NOMO-1 treated with dmso at 0.1 percent for 144 hours (cell line): ENCODE measurements at regions not wholly inside any gene's neighbourhood (a gene's known extent, or its start where the extent isn't known, plus 50 kb on each side); places are given as distances from the start of the nearest gene placed in this dataset.

ENCODE experiments used
- DNase-seq: peaks from one replicate; lab custom pipeline; 2025; ENCODE audit not compliant: unreplicated experiment; lab: John Stamatoyannopoulos, UW

DNA sequence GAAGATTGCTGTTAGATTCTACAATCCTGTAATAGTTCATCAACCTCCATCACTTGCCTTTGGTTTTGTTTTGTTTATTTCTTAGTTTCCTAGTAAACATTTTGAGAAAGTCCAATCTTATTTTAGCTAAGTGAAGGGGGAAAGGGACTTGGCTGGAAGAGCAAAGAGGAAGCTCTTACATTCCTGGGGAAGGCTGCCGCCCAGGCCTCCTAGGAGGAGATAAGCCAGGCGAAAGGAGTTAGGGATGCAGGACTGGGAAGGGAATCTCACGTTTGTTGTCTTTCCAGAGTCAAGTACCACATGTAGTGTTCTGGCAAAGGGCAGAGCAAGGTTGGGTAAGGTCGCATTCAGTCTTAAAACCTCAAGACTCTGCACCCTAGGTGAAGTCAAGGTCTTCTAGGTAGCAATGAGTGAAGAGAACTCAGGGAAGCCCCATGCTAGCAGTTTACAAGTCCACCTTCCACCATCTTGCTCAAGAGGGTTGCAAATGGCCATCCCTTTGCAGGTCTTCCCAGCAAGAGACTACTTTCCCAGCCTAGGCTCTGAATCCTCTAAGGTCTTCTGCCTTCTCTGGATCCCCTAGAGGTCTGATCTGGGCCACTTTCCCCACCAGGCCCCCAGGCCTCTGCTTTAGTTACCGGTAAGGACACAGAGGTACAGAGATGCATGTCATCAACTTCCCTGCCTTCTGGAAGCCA lies 320.7 kb downstream of the CYP26B1 start:
- DNase-seq: no peak

GRCh38 chr2:71826299-71826698 lies 321.4 kb downstream of the CYP26B1 start:
- no peak for DNase-seq

DNA sequence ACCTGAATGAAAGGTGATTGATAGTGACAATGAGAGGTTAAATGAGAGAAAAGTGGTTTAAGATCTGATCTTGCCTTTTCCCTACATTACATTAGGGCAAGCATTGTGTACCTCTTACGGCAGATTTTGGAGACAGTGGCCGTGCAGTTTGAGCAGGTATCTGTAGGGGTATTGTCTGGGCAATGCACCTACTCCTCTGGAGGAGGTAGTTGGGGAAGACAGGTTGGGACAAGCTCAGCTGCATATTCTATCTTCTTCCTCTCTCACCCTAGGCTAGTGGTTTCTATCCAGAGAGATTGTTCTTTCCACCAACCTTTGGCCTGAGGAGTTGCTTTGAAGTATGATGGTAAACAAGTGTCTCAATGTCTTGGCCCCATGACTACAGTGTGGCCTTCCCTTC lies 323.2 kb downstream of the CYP26B1 start:
- no peak for DNase-seq

DNA sequence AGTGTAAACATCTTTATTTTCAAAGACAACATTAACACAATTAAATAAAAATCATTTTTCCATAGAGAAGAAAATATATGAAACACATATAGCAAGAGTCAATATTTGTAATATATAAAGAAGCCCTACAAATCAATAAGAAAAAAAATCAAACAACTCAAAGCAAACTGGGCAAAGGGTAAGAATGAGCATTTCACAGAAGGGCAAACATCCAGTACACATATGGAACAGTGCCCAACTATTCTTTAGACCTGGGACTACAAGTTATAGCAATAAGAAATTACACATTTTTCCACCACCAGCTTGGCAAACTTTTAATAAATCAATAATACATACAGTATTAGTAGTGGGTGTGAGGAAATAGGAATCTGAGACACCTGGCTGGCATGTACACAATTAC lies 324.1 kb downstream of the CYP26B1 start:
- DNase-seq: no peak

- DNase-seq: no peak
Measured at GRCh38 chr2:71822463-71822862, 325.2 kb downstream of the CYP26B1 start.

GRCh38 chr2:71821856-71822255 lies 325.8 kb downstream of the CYP26B1 start:
- no peak for DNase-seq

GRCh38 chr2:71816815-71817214 lies 330.8 kb downstream of the CYP26B1 start:
- DNase-seq: no peak

GRCh38 chr2:71815701-71816474 lies 331.8 kb downstream of the CYP26B1 start:
- DNase-seq: no peak

DNA sequence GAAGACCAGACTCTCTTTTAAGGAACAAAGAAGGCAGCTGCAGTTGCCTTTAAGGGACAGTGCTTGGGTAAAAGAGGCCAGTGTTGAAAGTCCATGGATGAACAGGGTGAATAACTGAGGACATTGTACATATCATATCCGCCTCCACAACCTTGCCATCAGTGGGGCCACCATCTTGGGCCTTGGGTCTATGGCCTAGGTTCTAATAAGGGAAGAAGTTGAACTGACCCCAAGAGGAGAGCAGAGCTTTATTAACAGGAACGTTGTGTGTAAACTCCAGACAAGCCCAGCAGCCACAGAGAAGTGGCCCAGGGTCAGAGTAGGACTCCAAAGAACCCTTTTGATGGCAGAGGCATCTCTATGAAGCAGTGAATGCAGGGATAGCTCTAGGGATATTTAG lies 332.8 kb downstream of the CYP26B1 start:
- no peak for DNase-seq

DNA sequence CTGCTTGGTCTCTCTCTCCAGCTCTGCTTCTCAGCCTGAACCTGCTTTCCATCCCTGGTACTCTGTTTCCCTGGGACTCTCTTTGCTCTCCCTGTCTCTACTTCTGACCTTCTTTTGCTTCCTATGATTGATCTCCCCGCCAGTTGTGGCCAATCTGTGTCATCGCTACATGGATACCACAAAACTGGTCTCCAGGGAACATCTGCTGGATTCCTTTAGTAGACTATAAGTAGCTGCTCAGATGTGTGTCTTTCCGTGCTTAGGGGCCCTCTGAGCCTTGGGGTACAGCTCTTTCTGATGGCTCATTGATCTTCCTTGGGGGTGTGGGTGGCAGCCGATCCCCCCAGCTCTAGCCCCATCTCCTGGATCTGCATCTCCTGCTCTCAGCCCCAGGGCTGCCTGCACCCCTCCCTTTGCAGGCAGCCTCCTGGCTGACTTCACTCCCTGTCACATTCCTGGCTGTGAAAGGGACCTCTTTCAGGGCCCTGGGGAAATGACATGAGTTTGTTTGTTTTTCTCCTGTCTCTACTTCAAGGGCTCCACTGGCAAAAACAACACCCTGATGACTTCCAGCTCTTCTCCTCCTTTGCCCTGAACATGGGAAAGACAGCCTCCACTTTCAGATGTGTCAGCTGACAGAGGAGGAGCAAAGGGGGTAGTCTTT lies 333.7 kb downstream of the CYP26B1 start:
- no peak for DNase-seq

DNA sequence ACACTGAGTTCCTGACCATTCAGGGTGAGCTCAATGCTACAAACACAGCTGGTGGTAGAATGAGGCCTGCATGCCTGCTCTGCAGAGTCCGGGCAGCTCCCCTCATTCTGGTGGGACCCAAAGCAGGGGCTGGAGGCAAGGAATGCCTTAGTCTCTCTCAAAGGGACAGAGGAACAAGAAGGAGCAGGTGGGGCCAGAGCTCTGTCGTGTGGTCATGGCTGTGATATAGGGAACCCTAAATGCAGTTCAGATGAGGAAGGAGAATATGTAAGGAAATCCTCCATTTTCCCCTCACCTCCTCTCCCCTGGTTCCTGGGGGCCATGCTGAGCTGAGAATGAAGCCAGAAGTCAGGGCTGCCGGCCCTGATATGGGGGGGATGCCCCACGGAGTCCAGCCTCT lies 334.3 kb downstream of the CYP26B1 start:
- no peak for DNase-seq

DNA sequence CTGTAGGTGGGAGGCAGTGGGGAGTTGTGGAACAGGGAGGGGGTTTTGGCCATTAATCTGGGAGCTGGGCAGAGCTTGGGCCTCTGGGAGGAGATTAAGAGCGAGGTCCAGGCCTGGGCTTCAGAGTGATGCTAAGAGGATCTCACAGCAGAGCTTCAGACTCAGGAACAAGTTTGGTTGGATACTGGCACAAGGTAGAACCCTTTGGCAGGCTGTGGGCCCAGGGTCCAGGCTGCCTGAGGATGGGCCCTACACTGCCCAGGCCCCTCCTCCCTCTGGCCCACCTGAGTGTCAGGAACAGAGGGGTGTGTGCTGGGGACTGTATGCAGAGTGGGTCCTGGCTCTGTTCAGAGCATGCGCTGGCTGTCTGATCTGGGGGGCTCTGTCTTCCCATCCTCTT lies 334.9 kb downstream of the CYP26B1 start:
- DNase-seq: no peak

DNA sequence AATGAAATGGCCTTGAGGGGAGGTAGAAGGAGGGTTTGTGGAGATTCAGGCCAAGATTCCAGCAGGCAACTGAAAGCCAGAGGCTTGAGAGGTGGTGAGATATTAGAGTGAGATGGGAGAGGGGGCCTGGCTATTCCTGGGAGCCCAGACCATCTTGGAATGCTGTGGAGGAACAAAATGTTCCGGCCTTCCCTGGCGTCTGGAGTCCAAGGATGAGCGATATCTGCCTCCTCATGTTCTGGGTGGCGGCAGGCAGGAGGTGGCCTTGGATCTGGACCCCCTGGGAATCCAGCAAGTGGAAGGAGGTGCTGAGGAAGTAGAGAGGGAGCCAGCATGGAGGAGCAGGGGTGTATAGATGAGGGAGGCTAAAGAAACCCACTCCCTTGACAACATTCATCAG lies 335.9 kb downstream of the CYP26B1 start:
- DNase-seq: no peak

DNA sequence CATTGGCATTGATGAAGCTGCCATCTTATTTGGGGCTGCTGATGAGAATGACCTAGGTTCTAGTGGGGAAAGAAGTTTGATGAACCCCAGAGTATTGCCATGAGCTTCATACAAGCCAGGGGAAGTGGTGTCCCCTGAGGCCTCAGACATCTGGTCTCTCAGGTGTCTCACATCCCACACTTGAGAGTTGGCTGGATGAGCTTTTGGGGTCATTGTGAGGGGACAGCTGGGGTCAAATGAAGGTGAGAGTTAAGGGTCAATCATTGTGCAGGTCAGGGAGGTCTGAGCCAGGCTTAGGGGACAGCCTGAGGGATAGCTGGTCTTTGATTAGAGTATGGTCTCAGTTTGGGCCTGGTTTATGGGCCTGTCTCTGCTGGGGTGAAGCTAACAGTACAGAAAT lies 336.5 kb downstream of the CYP26B1 start:
- DNase-seq: no peak

DNA sequence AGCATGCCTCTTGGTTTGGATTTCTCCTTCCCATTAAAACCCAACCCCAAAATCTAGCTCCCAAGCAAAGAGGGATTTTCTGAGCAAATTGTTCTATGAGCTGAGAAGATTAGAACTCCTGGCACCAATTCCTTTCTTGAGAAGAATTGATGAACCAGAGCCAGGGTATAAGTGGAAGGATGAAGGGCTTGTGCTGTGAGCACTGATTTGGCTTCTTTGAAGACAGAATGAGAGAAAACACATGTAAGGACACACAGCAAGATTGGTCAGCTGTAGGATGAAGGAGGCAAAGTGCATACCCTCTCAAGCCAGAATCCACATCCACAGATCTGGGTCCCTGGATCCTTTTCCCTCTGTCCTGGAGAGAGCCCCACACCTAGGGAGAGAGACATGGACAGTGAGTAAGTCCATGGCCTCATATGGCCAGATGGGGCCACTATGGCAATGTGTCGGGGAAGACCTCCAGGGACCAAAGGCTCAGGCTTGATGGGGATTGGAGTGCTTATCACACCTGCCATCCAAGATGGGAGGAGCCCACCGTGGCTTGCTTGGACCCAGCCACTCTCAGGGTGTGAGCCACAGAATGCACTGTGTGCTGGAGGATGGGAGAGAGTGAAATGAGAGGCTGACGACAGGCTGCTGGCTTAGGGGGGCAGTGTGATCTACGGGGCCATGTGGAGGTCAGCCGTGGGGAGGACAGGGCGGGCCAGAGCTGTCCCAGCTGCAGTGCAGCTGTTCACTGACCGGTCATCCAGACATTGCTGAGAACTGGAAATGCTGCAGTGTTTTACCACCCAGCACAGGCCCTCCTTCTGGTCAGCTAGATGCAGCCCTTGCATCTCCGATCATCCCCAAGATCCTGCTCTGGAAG lies 339.8 kb downstream of the CYP26B1 start:
- DNase-seq: no peak

- no peak for DNase-seq
Measured at GRCh38 chr2:71806432-71806831, 341.2 kb downstream of the CYP26B1 start.

DNA sequence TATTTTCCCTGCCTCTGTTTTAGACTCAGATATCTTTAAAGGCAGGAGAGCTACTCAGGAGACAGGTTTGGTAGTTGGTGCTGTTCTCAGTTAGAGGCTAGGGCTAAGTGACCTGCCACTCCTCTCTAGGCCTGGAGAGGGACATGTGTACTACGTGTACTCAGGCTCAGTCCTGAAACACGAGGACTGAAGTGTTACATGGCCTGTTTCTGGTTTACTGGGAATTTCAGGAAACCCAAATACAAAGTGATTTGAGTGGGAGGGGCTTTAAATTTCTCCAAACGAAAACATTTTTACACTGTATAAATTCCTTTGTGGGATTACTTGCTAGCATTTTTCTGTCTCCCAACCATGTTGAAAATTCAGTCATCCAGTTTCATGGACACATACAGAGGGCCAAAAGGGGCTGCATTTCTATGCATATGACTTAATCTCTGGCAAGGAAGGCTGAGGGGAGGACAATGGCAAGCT lies 343.3 kb downstream of the CYP26B1 start:
- no peak for DNase-seq

GRCh38 chr2:71803398-71803797 lies 344.3 kb downstream of the CYP26B1 start:
- DNase-seq: no peak

GRCh38 chr2:71802556-71802955 lies 345.1 kb downstream of the CYP26B1 start:
- DNase-seq: no peak

GRCh38 chr2:71801969-71802368 lies 345.7 kb downstream of the CYP26B1 start:
- DNase-seq: no peak

DNA sequence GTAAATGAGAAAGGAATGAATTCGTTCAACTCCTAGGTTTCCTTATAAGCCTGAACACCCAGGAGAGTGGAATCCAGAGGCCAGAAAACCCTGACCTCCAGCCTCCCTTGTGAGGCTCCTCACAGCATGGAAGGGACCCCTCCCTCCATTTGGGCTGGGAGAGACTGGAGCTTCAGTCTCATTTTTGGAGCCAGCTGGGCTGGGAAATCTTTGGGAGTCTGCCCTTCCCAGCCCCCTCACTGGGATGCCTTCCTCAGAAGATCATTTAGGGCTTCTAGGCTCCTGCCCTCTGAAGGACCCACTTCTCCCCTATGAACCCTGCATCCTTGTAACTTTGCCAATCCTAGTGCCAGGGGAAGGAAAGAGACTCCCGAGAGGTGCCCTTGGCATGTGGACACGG lies 346.1 kb downstream of the CYP26B1 start:
- DNase-seq: no peak
